RWPE1 (cell line): ENCODE measurements at regions not wholly inside any gene's neighbourhood (a gene's known extent, or its start where the extent isn't known, plus 50 kb on each side); places are given as distances from the start of the nearest gene placed in this dataset.

Experiments
- CTCF ChIA-PET: fragments of 350-600 bp; sonication (Branson Sonifier 250); formaldehyde crosslinking; extraction: SDS; loops from one replicate; lab custom pipeline; 2021; lab: Yijun Ruan, JAX
- POLR2A ChIA-PET: fragments of 400-600 bp; formaldehyde crosslinking; extraction: SDS; loops from one replicate; lab custom pipeline; 2020; ENCODE audit warnings: antibody characterized with exemption; ENCODE audit not compliant: low non-redundant PET; lab: Yijun Ruan, JAX
- DNase-seq: peaks from one replicate; pipeline ENCODE4 v3.0.0; 2012; ENCODE audit warnings: low spot score
- H3K27ac ChIP-seq: fragments of 450-650 bp; 2 replicates; pipeline ENCODE4 v1.5.1; 2017
- TF ChIP-seq, protein P1 (sequence below): fragments of 450-650 bp; conservative IDR thresholded peaks from 2 replicates; pipeline ENCODE4 v1.5.1; 2017; ENCODE audit warnings: low read depth, mild to moderate bottlenecking

- DNase-seq = no peak
- POLR2A ChIA-PET = no interaction called here
- no peak overlapping the region for H3K27ac ChIP-seq
- CTCF ChIA-PET = no interaction called here
- TF ChIP-seq, protein P1, sequence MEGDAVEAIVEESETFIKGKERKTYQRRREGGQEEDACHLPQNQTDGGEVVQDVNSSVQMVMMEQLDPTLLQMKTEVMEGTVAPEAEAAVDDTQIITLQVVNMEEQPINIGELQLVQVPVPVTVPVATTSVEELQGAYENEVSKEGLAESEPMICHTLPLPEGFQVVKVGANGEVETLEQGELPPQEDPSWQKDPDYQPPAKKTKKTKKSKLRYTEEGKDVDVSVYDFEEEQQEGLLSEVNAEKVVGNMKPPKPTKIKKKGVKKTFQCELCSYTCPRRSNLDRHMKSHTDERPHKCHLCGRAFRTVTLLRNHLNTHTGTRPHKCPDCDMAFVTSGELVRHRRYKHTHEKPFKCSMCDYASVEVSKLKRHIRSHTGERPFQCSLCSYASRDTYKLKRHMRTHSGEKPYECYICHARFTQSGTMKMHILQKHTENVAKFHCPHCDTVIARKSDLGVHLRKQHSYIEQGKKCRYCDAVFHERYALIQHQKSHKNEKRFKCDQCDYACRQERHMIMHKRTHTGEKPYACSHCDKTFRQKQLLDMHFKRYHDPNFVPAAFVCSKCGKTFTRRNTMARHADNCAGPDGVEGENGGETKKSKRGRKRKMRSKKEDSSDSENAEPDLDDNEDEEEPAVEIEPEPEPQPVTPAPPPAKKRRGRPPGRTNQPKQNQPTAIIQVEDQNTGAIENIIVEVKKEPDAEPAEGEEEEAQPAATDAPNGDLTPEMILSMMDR = no peak
Measured at GRCh38 chr2:74042606-74043005, 57.9 kb downstream of the TET3 start.

GRCh38 chr2:74043345-74044329 lies 58.9 kb downstream of the TET3 start:
- DNase-seq = no peak
- TF ChIP-seq, protein P1 = no peak
- H3K27ac ChIP-seq = no peak overlapping the region
- POLR2A ChIA-PET = no interaction called here
- CTCF ChIA-PET = interaction anchor here (0.6 kb wide), 1 partner anchor 9 kb away, joined by 4 read pairs; no protein-coding TSS in a partner anchor

- TF ChIP-seq, protein P1 = no peak
- DNase-seq = no peak
- H3K27ac ChIP-seq = no peak overlapping the region
- POLR2A ChIA-PET = no interaction called here
- CTCF ChIA-PET = no interaction called here
Measured at GRCh38 chr2:74044999-74045398, 60.3 kb downstream of the TET3 start.

- DNase-seq = no peak
- POLR2A ChIA-PET = no interaction called here
- CTCF ChIA-PET = interaction anchor here (0.6 kb wide), 1 partner anchor 43 kb away, joined by 3 read pairs; no protein-coding TSS in a partner anchor
- TF ChIP-seq, protein P1 = no peak
- H3K27ac ChIP-seq = no peak overlapping the region
Measured at GRCh38 chr2:74045454-74045853, 60.7 kb downstream of the TET3 start.

- ChIA-PET CTCF (interaction anchor here (0.6 kb wide), 1 partner anchor 19 kb away, joined by 3 read pairs; no protein-coding TSS in a partner anchor), POLR2A (no interaction called here)
Measured at GRCh38 chr2:74046441-74046840, 61.7 kb downstream of the TET3 start.

DNA sequence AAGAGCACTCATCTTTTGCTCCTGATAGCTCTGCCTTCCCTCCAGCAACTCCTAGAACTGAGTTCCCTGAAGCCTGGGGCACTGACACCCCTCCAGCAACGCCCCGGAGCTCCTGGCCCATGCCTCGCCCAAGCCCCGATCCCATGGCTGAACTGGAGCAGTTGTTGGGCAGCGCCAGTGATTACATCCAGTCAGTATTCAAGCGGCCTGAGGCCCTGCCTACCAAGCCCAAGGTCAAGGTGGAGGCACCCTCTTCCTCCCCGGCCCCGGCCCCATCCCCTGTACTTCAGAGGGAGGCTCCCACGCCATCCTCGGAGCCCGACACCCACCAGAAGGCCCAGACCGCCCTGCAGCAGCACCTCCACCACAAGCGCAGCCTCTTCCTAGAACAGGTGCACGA lies 62.4 kb downstream of the TET3 start:
- POLR2A ChIA-PET = no interaction called here
- no peak overlapping the region for H3K27ac ChIP-seq
- no peak for DNase-seq
- CTCF ChIA-PET = interaction anchor here (0.6 kb wide), 1 partner anchor 20 kb away, joined by 3 read pairs; no protein-coding TSS in a partner anchor
- TF ChIP-seq, protein P1 = no peak

More at GRCh38 chr2:74046441-74046840, 61.7 kb downstream of the TET3 start:
- TF ChIP-seq, protein P1 = no peak
- DNase-seq = no peak
- no peak overlapping the region for H3K27ac ChIP-seq
